Activated CD8-positive, alpha-beta memory T cell treated with anti-CD3 and anti-CD28 coated beads, Interleukin-2, amount 10 ng/mL, durations not matched to agents 7 days and 5 days (primary cell): ENCODE measurements at regions not wholly inside any gene's neighbourhood (a gene's known extent, or its start where the extent isn't known, plus 50 kb on each side); places are given as distances from the start of the nearest gene placed in this dataset.

Experiments used
- ATAC-seq: fragments of 150-1000 bp; cut with Tn5 transposase; one replicate; pipeline ENCODE4 v1.10.0; 2021; ENCODE audit warnings: moderate library complexity
- CTCF ChIA-PET: fragments of 350-600 bp; sonication (Branson Sonifier 250); formaldehyde crosslinking; loops from one replicate; lab custom pipeline; 2021; ENCODE audit warnings: antibody characterized with exemption; lab: Charles Lee
- DNase-seq: peaks from one replicate; pipeline ENCODE4 v3.0.0-alpha.2; 2020
- H3K27ac Mint-ChIP-seq: one replicate; pipeline ENCODE4 v1.8.0; 2021; ENCODE audit warnings: mild to moderate bottlenecking, mixed read lengths
- H3K27me3 Mint-ChIP-seq: one replicate; pipeline ENCODE4 v1.8.0; 2021; ENCODE audit warnings: mixed read lengths
- H3K36me3 Mint-ChIP-seq: one replicate; pipeline ENCODE4 v1.8.0; 2021; ENCODE audit warnings: mild to moderate bottlenecking, mixed read lengths
- H3K4me1 Mint-ChIP-seq: one replicate; pipeline ENCODE4 v1.8.0; 2021; ENCODE audit warnings: mixed read lengths
- H3K4me3 Mint-ChIP-seq: one replicate; pipeline ENCODE4 v1.8.0; 2021; ENCODE audit warnings: mild to moderate bottlenecking, moderate library complexity, mixed read lengths
- H3K9me3 Mint-ChIP-seq: one replicate; pipeline ENCODE4 v1.8.0; 2022; ENCODE audit warnings: low read depth, mixed read lengths

- ATAC-seq: no peak
- peaks cover 10% of the 10 kb centered on the region for H3K27me3 Mint-ChIP-seq
- H3K9me3 Mint-ChIP-seq: no peaks in the 10 kb centered on the region
- CTCF ChIA-PET: no interaction called here
- H3K4me3 Mint-ChIP-seq: no peak overlapping the region
- no peak overlapping the region for H3K27ac Mint-ChIP-seq
- H3K4me1 Mint-ChIP-seq: no peaks in the 10 kb centered on the region
- H3K36me3 Mint-ChIP-seq: no peaks in the 10 kb centered on the region
- no peak for DNase-seq
Measured at GRCh38 chr1:116277840-116278540, 95.1 kb upstream of the ATP1A1 start.

- no peak for DNase-seq
- no peaks in the 10 kb centered on the region for H3K9me3 Mint-ChIP-seq
- peaks cover 8% of the 10 kb centered on the region for H3K27me3 Mint-ChIP-seq
- no peaks in the 10 kb centered on the region for H3K36me3 Mint-ChIP-seq
- CTCF ChIA-PET: no interaction called here
- no peak overlapping the region for H3K4me3 Mint-ChIP-seq
- H3K27ac Mint-ChIP-seq: no peak overlapping the region
- no peaks in the 10 kb centered on the region for H3K4me1 Mint-ChIP-seq
- no peak for ATAC-seq
Measured at GRCh38 chr1:116278541-116278866, 94.5 kb upstream of the ATP1A1 start.

GRCh38 chr1:116279715-116280114 lies 93.3 kb upstream of the ATP1A1 start:
- CTCF ChIA-PET: no interaction called here
- Mint-ChIP-seq H3K27ac (no peak overlapping the region), H3K4me3 (no peak overlapping the region), H3K36me3 (no peaks in the 10 kb centered on the region), H3K27me3 (peaks cover 8% of the 10 kb centered on the region), H3K9me3 (no peaks in the 10 kb centered on the region), H3K4me1 (no peaks in the 10 kb centered on the region)
- ATAC-seq (no peak), DNase-seq (no peak)

- no peaks in the 10 kb centered on the region for H3K4me1 Mint-ChIP-seq
- no peaks in the 10 kb centered on the region for H3K9me3 Mint-ChIP-seq
- H3K36me3 Mint-ChIP-seq: no peaks in the 10 kb centered on the region
- DNase-seq: no peak
- H3K4me3 Mint-ChIP-seq: no peak overlapping the region
- no peak for ATAC-seq
- H3K27ac Mint-ChIP-seq: no peak overlapping the region
- CTCF ChIA-PET: no interaction called here
- H3K27me3 Mint-ChIP-seq: peaks cover 5% of the 10 kb centered on the region
Measured at GRCh38 chr1:116284819-116285390, 88.1 kb upstream of the ATP1A1 start.

- H3K27me3 Mint-ChIP-seq: peaks cover 5% of the 10 kb centered on the region
- H3K27ac Mint-ChIP-seq: no peak overlapping the region
- no peaks in the 10 kb centered on the region for H3K9me3 Mint-ChIP-seq
- ATAC-seq (no peak), DNase-seq (no peak)
- H3K36me3 Mint-ChIP-seq: no peaks in the 10 kb centered on the region
- H3K4me3 Mint-ChIP-seq: no peak overlapping the region
- no peaks in the 10 kb centered on the region for H3K4me1 Mint-ChIP-seq
- CTCF ChIA-PET: no interaction called here
Measured at GRCh38 chr1:116286541-116286971, 86.5 kb upstream of the ATP1A1 start.

- Mint-ChIP-seq H3K27ac (no peak overlapping the region), H3K4me3 (no peak overlapping the region), H3K36me3 (no peaks in the 10 kb centered on the region), H3K27me3 (peaks cover 3% of the 10 kb centered on the region), H3K4me1 (no peaks in the 10 kb centered on the region), H3K9me3 (no peaks in the 10 kb centered on the region)
- CTCF ChIA-PET: interaction anchor here (0.6 kb wide), 1 partner anchor 32 kb away, joined by 3 read pairs; no protein-coding TSS in a partner anchor
- ATAC-seq (no peak), DNase-seq (no peak)
Measured at GRCh38 chr1:116287341-116288200, 85.5 kb upstream of the ATP1A1 start.

GRCh38 chr1:116288201-116288598 lies 84.8 kb upstream of the ATP1A1 start:
- Mint-ChIP-seq H3K4me3 (no peak overlapping the region), H3K4me1 (no peaks in the 10 kb centered on the region), H3K9me3 (no peaks in the 10 kb centered on the region), H3K36me3 (no peaks in the 10 kb centered on the region), H3K27me3 (no peaks in the 10 kb centered on the region), H3K27ac (no peak overlapping the region)
- DNase-seq (no peak), ATAC-seq (no peak)
- CTCF ChIA-PET: no interaction called here

GRCh38 chr1:116289193-116289592 lies 83.9 kb upstream of the ATP1A1 start:
- no peak for ATAC-seq
- Mint-ChIP-seq H3K4me1 (no peaks in the 10 kb centered on the region), H3K9me3 (no peaks in the 10 kb centered on the region), H3K27ac (no peak overlapping the region), H3K27me3 (no peaks in the 10 kb centered on the region), H3K36me3 (no peaks in the 10 kb centered on the region), H3K4me3 (no peak overlapping the region)
- no peak for DNase-seq
- CTCF ChIA-PET: no interaction called here

GRCh38 chr1:116290085-116290705 lies 82.8 kb upstream of the ATP1A1 start:
- ATAC-seq: no peak
- CTCF ChIA-PET: no interaction called here
- H3K27me3 Mint-ChIP-seq: no peaks in the 10 kb centered on the region
- no peaks in the 10 kb centered on the region for H3K9me3 Mint-ChIP-seq
- no peaks in the 10 kb centered on the region for H3K4me1 Mint-ChIP-seq
- H3K36me3 Mint-ChIP-seq: no peaks in the 10 kb centered on the region
- H3K4me3 Mint-ChIP-seq: no peak overlapping the region
- H3K27ac Mint-ChIP-seq: no peak overlapping the region
- DNase-seq: no peak

GRCh38 chr1:116291024-116291423 lies 82.0 kb upstream of the ATP1A1 start:
- ATAC-seq: no peak
- CTCF ChIA-PET: no interaction called here
- no peaks in the 10 kb centered on the region for H3K4me1 Mint-ChIP-seq
- H3K27me3 Mint-ChIP-seq: no peaks in the 10 kb centered on the region
- no peak for DNase-seq
- H3K4me3 Mint-ChIP-seq: no peak overlapping the region
- H3K27ac Mint-ChIP-seq: no peak overlapping the region
- H3K9me3 Mint-ChIP-seq: no peaks in the 10 kb centered on the region
- H3K36me3 Mint-ChIP-seq: no peaks in the 10 kb centered on the region

- H3K4me1 Mint-ChIP-seq: no peaks in the 10 kb centered on the region
- CTCF ChIA-PET: interaction anchor here (1.5 kb wide), 1 partner anchor 19 kb away, joined by 3 read pairs; no protein-coding TSS in a partner anchor
- ATAC-seq (no peak), DNase-seq (no peak)
- no peak overlapping the region for H3K4me3 Mint-ChIP-seq
- H3K27me3 Mint-ChIP-seq: no peaks in the 10 kb centered on the region
- no peak overlapping the region for H3K27ac Mint-ChIP-seq
- H3K36me3 Mint-ChIP-seq: no peaks in the 10 kb centered on the region
- H3K9me3 Mint-ChIP-seq: no peaks in the 10 kb centered on the region
Measured at GRCh38 chr1:116292929-116293725, 79.9 kb upstream of the ATP1A1 start.

GRCh38 chr1:116297495-116298212 lies 75.4 kb upstream of the ATP1A1 start:
- CTCF ChIA-PET: no interaction called here
- Mint-ChIP-seq H3K27me3 (no peaks in the 10 kb centered on the region), H3K36me3 (no peaks in the 10 kb centered on the region), H3K9me3 (no peaks in the 10 kb centered on the region), H3K4me1 (no peaks in the 10 kb centered on the region), H3K4me3 (no peak overlapping the region), H3K27ac (no peak overlapping the region)
- DNase-seq: no peak
- ATAC-seq: no peak
